Vagina (tissue), 2 donors: ENCODE measurements at regions not wholly inside any gene's neighbourhood (a gene's known extent, or its start where the extent isn't known, plus 50 kb on each side); places are given as distances from the start of the nearest gene placed in this dataset.

Source experiments
- CTCF ChIP-seq, 3 experiments: fragments of 450-650 bp in 2 of 3; fragments of 200-600 bp in 1 of 3; sonication (generic) in 1 of 3; IDR thresholded peaks; one replicate each; pipeline ENCODE4 v1.5.1; 2017 to 2019; ENCODE audit warnings: antibody characterized with exemption in 3 of 3, mild to moderate bottlenecking in 2 of 3, moderate library complexity in 2 of 3
- POLR2A ChIP-seq, 2 donors: fragments of 450-650 bp; IDR thresholded peaks; one replicate each; pipeline ENCODE4 v1.6.1; 2017; ENCODE audit warnings: antibody characterized with exemption in 2 of 2, mild to moderate bottlenecking in 2 of 2, moderate library complexity in 2 of 2

GRCh38 chr1:9442278-9442846 lies 96.9 kb upstream of the SLC25A33 start:
- TF ChIP-seq CTCF (IDR thresholded peaks at IDR 0.05) = no peak
- TF ChIP-seq POLR2A (IDR thresholded peaks at IDR 0.05) = no peak
